Suppressor macrophage treated with lipopolysaccharide for 4 hours (primary cell): ENCODE measurements at regions not wholly inside any gene's neighbourhood (a gene's known extent, or its start where the extent isn't known, plus 50 kb on each side); places are given as distances from the start of the nearest gene placed in this dataset.

Source experiments
- DNase-seq: peaks from one replicate; pipeline ENCODE4 v3.0.0-alpha.2; 2020

- DNase-seq, result no peak
These were observed 198.2 kb upstream of the PCSK5 start for GRCh38 chr9:75692309-75692708.

- no peak for DNase-seq
These were observed 194.6 kb upstream of the PCSK5 start for GRCh38 chr9:75695921-75696320.

DNA sequence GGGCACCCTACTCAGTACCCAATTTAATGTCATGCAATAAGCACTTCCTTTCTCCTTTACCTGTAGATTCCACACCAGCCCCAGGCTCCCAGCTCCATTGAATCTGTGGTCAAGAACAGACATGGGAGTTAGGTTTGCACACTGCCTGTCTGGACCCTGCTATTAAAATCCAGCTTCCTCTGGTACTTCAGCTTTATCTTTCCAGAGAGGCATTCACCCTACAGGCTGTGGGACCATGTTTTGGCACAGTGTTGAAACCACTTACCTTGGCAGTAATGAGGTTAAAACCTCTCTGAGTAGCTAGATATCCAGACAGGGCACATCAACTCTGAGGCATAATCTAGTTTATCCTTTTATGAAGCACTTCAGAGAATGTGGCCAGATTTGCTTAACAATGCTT is 191.5 kb upstream of the PCSK5 start:
- no peak for DNase-seq

- no peak for DNase-seq
These were observed 190.7 kb upstream of the PCSK5 start for GRCh38 chr9:75699625-75700251.

DNA sequence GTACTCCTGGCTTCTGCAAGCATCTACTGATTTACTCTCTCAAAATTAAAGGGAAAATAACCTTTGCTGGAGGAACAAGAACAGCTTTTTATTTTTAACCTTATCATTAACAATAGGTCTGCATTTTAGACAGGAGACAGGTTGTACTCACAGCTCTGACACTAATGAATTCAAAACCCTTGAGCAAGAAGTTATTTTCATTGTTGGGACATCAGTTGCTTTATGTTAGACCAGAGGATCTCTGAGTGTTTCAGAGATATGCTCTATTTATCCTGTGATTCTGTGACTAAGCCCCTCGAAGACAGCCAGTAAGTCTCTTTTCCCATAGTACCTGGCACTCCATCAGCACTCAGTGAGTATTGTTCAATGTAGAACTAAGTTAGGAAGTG is 190.2 kb upstream of the PCSK5 start:
- no peak for DNase-seq

- no peak for DNase-seq
These were observed 183.3 kb upstream of the PCSK5 start for GRCh38 chr9:75707191-75707590.

- DNase-seq, result no peak
These were observed 180.8 kb upstream of the PCSK5 start for GRCh38 chr9:75709698-75710097.

DNA sequence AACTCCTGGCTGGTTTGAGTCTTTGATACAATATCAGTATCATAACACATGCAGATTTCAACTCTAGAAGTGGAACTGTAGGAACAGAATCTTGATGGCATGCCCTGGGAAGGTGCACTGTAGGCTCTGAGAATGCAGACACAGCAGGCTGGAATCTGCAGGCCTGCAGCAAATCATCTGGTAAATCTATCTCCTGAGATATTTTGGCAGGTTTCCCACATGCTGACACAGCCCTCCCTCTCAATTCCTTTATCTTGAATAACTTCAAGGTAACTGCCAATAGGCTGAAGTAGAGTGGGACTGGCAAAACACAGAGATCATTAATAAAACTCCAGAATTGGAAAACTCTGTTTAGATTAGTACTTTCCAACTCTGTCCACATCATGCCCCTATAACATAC is 177.8 kb upstream of the PCSK5 start:
- no peak for DNase-seq

- DNase-seq, result no peak
These were observed 177.1 kb upstream of the PCSK5 start for GRCh38 chr9:75713335-75713734.

GRCh38 chr9:75715360-75715759 is 175.1 kb upstream of the PCSK5 start:
- DNase-seq, result no peak

- DNase-seq, result no peak
These were observed 171.8 kb upstream of the PCSK5 start for GRCh38 chr9:75718677-75719076.

DNA sequence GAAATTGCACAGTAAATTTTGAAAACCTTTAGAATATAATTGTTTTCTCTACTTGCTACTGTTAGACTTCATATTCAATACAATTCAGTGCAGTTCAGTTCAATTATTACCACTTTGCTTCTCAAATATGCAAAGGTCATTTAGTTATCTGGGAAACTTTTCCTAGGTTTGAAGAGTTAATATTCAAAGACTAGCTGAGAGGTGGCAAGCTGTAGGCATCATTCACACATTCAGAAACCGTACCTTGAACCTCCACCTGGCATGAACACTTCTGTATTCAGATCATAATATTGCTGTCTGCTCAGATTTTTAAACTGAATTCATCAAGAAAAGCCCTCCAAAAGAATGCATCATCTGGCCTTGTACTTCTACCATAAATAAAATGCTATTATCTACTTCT is 162.1 kb upstream of the PCSK5 start:
- no peak for DNase-seq

DNA sequence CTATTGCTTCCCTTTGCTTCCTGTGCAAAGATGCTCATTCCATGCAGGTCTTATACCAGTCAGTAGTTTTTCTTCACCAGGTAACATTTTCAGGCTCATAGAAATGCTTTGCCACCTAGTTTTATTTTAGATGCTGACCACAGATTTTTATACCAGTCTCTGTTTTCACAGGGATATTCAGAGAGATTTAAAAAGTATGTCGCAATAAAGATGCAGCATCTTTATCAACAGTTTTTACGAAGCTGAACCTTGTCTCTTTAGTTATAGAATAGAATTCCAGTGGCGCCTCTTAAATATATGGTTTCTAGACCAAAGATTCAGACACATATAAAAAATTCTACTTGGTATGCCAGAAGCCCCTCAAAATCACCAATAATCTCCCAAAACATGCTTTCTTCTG is 155.7 kb upstream of the PCSK5 start:
- no peak for DNase-seq

GRCh38 chr9:75739884-75740611 is 150.4 kb upstream of the PCSK5 start:
- DNase-seq, result no peak

GRCh38 chr9:75743855-75744254 is 146.6 kb upstream of the PCSK5 start:
- DNase-seq, result no peak

- DNase-seq, result no peak
These were observed 136.4 kb upstream of the PCSK5 start for GRCh38 chr9:75754080-75754479.

DNA sequence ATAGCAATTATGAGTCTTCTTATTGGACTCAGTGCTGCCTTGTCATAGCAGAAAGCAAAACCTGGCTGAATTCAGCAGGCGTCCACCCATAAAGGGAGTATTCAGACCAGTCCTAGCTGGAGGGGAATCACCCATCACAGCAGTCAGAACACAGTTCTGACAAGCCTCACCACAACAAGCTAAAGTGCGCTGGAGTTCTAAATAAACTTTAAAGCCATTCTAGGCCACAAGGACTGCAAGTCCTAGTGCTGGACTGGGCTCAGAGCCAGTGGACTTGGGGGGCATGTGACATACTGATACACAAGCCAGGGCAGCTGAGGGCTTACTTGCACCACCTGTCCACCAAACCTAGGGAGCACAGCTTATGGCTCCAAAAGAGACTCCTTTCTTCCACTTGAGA is 115.3 kb upstream of the PCSK5 start:
- no peak for DNase-seq

GRCh38 chr9:75775966-75776691 is 114.3 kb upstream of the PCSK5 start:
- DNase-seq, result no peak

GRCh38 chr9:75780185-75780584 is 110.3 kb upstream of the PCSK5 start:
- no peak for DNase-seq

DNA sequence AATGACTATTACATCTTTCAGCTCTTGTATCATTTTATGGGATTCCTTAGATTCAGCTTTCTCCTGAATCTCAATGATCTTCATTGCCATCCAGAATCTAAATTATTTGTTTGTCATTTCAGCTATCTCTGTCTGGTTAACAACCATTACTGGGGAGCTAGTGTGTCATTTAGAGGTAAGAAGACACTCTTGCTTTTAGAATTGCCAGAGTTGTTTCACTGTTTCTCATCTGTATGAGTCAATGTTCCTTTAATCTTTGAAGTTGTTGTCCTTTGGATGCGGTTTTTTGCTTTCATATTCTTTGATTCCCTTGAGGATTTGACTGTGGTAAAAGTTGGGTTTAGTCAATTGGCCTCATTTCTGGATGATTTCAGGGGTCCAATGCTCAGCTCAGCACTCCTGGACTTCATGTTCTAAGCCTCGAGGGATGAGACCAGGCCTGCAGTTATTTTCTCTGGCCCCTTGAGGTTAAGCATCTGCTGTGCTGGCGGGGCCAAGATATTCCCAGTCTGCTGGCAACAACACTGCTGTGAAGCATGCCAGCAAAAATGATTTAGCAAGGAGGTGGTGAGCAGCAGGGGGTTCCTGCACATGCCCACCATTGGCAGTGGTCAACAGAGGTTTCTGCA is 102.4 kb upstream of the PCSK5 start:
- no peak for DNase-seq

DNA sequence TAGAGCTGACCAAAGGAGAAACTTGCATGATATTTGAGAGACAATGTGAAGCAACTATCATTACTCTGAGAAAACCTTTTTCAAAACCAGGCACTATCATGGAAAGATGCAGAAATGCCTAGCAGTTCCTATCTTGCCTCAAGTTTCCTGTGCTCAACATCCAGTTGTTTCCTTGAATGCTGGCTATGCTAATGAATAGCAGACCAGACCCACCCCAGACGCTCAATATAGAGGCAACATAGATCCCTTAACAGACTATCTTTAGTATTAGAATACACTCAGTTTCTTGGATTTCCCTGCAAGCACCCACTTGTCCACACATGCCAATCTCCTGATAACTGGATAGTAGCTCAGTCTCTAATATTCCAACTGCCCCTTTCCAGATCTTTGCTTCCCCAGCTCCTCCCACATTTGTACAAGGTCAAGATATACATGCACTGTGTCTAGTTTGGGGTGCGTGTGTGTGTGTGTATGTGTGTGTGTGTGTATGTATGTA is 93.3 kb upstream of the PCSK5 start:
- DNase-seq, result no peak

DNA sequence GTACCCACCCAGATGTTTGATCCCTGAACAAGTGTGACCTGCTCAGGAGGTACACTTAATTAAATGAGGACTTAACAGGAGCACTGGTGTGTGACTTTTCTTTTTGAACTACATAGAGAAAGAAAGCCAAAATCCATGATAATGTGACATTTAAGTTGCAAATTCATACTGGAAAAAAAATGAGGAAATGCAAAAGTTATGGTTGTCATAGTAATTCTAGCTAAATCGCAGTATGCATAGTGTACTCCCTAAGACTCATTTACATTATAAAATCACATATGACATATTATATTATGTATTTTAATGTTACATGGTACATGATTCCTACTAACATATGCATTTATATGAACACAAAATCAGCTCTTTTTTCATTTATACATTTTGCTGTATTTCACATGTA is 92.0 kb upstream of the PCSK5 start:
- no peak for DNase-seq

DNA sequence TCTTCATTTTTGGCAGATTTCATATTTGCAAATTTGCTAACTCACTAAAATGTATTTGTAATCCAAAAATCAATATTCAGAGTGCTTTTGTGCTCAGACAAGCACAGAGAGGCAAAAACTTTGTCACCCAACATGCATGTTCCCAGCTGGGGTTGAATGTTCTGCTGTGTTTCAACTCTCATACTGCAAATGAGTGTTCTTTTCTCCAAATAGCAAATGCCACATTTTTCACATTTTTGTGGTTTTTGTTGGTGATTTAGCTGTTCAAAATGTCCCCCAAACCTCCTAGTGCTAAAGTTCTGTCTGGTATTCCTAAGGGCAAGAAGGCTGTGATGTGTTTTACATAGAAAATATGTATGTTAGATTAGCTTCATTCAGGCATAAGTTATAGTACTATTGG is 87.3 kb upstream of the PCSK5 start:
- DNase-seq, result no peak

DNA sequence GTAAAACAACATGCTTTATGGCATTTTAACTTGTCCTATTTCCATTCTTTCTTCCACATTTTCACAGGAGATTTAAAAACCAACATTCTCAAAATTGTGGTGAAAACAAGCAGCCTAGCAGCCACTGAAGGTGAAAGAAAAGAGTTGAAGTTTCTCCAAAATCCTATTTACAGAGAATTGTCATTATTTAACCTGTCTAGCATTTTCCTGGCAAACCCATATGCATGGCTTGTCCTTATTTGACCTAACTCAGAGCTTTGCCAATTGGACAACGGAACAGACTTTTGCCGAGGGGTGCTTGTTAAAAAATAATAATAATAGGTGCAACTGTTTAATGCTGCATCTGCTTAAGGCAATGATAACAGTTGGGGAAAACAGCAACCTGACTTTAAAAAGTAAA is 80.4 kb upstream of the PCSK5 start:
- no peak for DNase-seq
